Fibroblast of skin of right quadriceps (primary cell): ENCODE measurements at regions not wholly inside any gene's neighbourhood (a gene's known extent, or its start where the extent isn't known, plus 50 kb on each side); places are given as distances from the start of the nearest gene placed in this dataset.
A peak's percentile ranks its signal among the peaks of the same experiment; 100 is the strongest.

Experiments used
- DNase-seq: peaks from one replicate; pipeline ENCODE4 v3.0.0-alpha.2; 2013

GRCh38 chr13:52975969-52976368 is 52.6 kb upstream of the OLFM4 start:
- no peak for DNase-seq

GRCh38 chr13:52975161-52975560 is 53.5 kb upstream of the OLFM4 start:
- DNase-seq: no peak

- no peak for DNase-seq
Measured at GRCh38 chr13:52974711-52975110, 53.9 kb upstream of the OLFM4 start.

GRCh38 chr13:52969373-52969772 is 59.2 kb upstream of the OLFM4 start:
- DNase-seq: no peak

- DNase-seq: peak; percentile 52
Measured at GRCh38 chr13:52968074-52968700, 60.4 kb upstream of the OLFM4 start.

GRCh38 chr13:52961987-52962386 is 66.6 kb upstream of the OLFM4 start:
- no peak for DNase-seq

GRCh38 chr13:52961256-52961910 is 67.2 kb upstream of the OLFM4 start:
- DNase-seq: no peak

GRCh38 chr13:52955472-52955874 is 73.1 kb upstream of the OLFM4 start:
- no peak for DNase-seq

GRCh38 chr13:52954838-52955237 is 73.8 kb upstream of the OLFM4 start:
- no peak for DNase-seq

GRCh38 chr13:52950436-52950956 is 78.1 kb upstream of the OLFM4 start:
- no peak for DNase-seq

- DNase-seq: no peak
Measured at GRCh38 chr13:52949742-52950141, 78.9 kb upstream of the OLFM4 start.

GRCh38 chr13:52949044-52949443 is 79.6 kb upstream of the OLFM4 start:
- DNase-seq: no peak

GRCh38 chr13:52947921-52948373 is 80.7 kb upstream of the OLFM4 start:
- DNase-seq: no peak

GRCh38 chr13:52945348-52945747 is 83.3 kb upstream of the OLFM4 start:
- DNase-seq: no peak

GRCh38 chr13:52944697-52945096 is 83.9 kb upstream of the OLFM4 start:
- DNase-seq: no peak

- DNase-seq: no peak
Measured at GRCh38 chr13:52938065-52938464, 89.6 kb upstream of the PCDH8 start.

GRCh38 chr13:52936806-52937205 is 88.4 kb upstream of the PCDH8 start:
- DNase-seq: no peak

GRCh38 chr13:52934258-52934657 is 85.8 kb upstream of the PCDH8 start:
- no peak for DNase-seq

- DNase-seq: no peak
Measured at GRCh38 chr13:52933547-52934210, 85.2 kb upstream of the PCDH8 start.

- DNase-seq: no peak
Measured at GRCh38 chr13:52933099-52933498, 84.7 kb upstream of the PCDH8 start.

- no peak for DNase-seq
Measured at GRCh38 chr13:52932649-52933048, 84.2 kb upstream of the PCDH8 start.

GRCh38 chr13:52931539-52932431 is 83.3 kb upstream of the PCDH8 start:
- DNase-seq: no peak

- DNase-seq: no peak
Measured at GRCh38 chr13:52931131-52931530, 82.7 kb upstream of the PCDH8 start.
